Thymus (tissue), 11 donors: ENCODE measurements at regions not wholly inside any gene's neighbourhood (a gene's known extent, or its start where the extent isn't known, plus 50 kb on each side); places are given as distances from the start of the nearest gene placed in this dataset.

Source experiments
- DNase-seq, 9 donors: peaks; one replicate each; pipeline ENCODE4 v3.0.0-alpha.2; 2013; ENCODE audit warnings: low spot score in 9 of 9, low read depth in 6 of 9, missing footprints in 1 of 9
- H3K27ac ChIP-seq, 2 donors: one replicate each; pipeline ENCODE4 v1.5.1; 2013; ENCODE audit warnings: control low read depth in 1 of 2, low read depth in 1 of 2, low read length in 1 of 2, mild to moderate bottlenecking in 1 of 2, moderate library complexity in 1 of 2
- H3K27me3 ChIP-seq, 2 donors: one replicate each; pipeline ENCODE4 v1.5.1; 2013; ENCODE audit warnings: low read length in 1 of 2; ENCODE audit not compliant: control insufficient read depth in 2 of 2, insufficient read depth in 1 of 2
- H3K36me3 ChIP-seq, 2 donors: one replicate each; pipeline ENCODE4 v1.5.1; 2013; ENCODE audit warnings: low read length in 1 of 2, mild to moderate bottlenecking in 1 of 2, moderate library complexity in 1 of 2; ENCODE audit not compliant: control insufficient read depth in 2 of 2, insufficient read depth in 2 of 2
- H3K4me1 ChIP-seq, 2 donors: one replicate each; pipeline ENCODE4 v1.5.1; 2013; ENCODE audit warnings: low read length in 2 of 2; ENCODE audit not compliant: control insufficient read depth in 2 of 2, insufficient read depth in 2 of 2
- H3K4me3 ChIP-seq, 2 donors: one replicate each; pipeline ENCODE4 v1.5.1; 2013; ENCODE audit warnings: low read length in 2 of 2, control low read depth in 1 of 2, mild to moderate bottlenecking in 1 of 2
- H3K9me3 ChIP-seq, 2 donors: one replicate each; pipeline ENCODE4 v1.5.1; 2013; ENCODE audit warnings: low read length in 1 of 2, mild to moderate bottlenecking in 1 of 2; ENCODE audit not compliant: control insufficient read depth in 2 of 2, insufficient read depth in 1 of 2
- WGBS: extraction: QIAGEN DNeasy Blood & Tissue Kit; methylation state at CpG from one replicate; pipeline ENCODE4 v1.1.7; 2013; 5-methylcytosine and 5-hydroxymethylcytosine counted together
- donor health status: healthy.

GRCh38 chr6:4297348-4297747 lies 162.0 kb upstream of the ECI2 start:
- DNase-seq, result no peak

GRCh38 chr6:4296552-4296951 lies 161.2 kb upstream of the ECI2 start:
- Histone ChIP-seq H3K36me3 (no peaks in the 10 kb centered on the region), H3K9me3 (peaks cover 0 to 5% of the 10 kb centered on the region in 2 donors), H3K27me3 (no peaks in the 10 kb centered on the region), H3K4me3 (no peak overlapping the region), H3K27ac (no peak overlapping the region), H3K4me1 (no peaks in the 10 kb centered on the region)
- 91% methylated on average over 3 of the region's 3 CpGs for WGBS
- DNase-seq, result no peak

More at GRCh38 chr6:4297348-4297747, 162.0 kb upstream of the ECI2 start:
- H3K36me3 ChIP-seq, result no peaks in the 10 kb centered on the region
- WGBS, result 98% methylated on average over 7 of the region's 7 CpGs
- H3K27me3 ChIP-seq, result no peaks in the 10 kb centered on the region
- no peaks in the 10 kb centered on the region for H3K4me1 ChIP-seq
- peaks cover 0 to 5% of the 10 kb centered on the region in 2 donors for H3K9me3 ChIP-seq
- no peak overlapping the region for H3K27ac ChIP-seq
- no peak overlapping the region for H3K4me3 ChIP-seq

- Histone ChIP-seq H3K9me3 (peaks cover 0 to 5% of the 10 kb centered on the region in 2 donors), H3K4me3 (no peak overlapping the region), H3K27me3 (no peaks in the 10 kb centered on the region), H3K36me3 (no peaks in the 10 kb centered on the region), H3K4me1 (no peaks in the 10 kb centered on the region), H3K27ac (no peak overlapping the region)
- no peak for DNase-seq
- WGBS, result 78% methylated on average over 2 of the region's 2 CpGs
Measured at GRCh38 chr6:4295783-4296155, 160.4 kb upstream of the ECI2 start.

GRCh38 chr6:4295058-4295782 lies 159.8 kb upstream of the ECI2 start:
- H3K4me1 ChIP-seq, result no peaks in the 10 kb centered on the region
- H3K36me3 ChIP-seq, result no peaks in the 10 kb centered on the region
- 94% methylated on average over 10 of the region's 10 CpGs for WGBS
- no peak overlapping the region for H3K4me3 ChIP-seq
- peaks cover 0 to 5% of the 10 kb centered on the region in 2 donors for H3K9me3 ChIP-seq
- no peak for DNase-seq
- H3K27ac ChIP-seq, result no peak overlapping the region
- H3K27me3 ChIP-seq, result no peaks in the 10 kb centered on the region

- Histone ChIP-seq H3K27me3 (no peaks in the 10 kb centered on the region), H3K4me3 (no peak overlapping the region), H3K9me3 (peaks cover 0 to 5% of the 10 kb centered on the region in 2 donors), H3K4me1 (no peaks in the 10 kb centered on the region), H3K36me3 (no peaks in the 10 kb centered on the region), H3K27ac (no peak overlapping the region)
- DNase-seq, result no peak
- WGBS, result 95% methylated on average over 9 of the region's 9 CpGs
Measured at GRCh38 chr6:4294636-4295035, 159.3 kb upstream of the ECI2 start.

DNA sequence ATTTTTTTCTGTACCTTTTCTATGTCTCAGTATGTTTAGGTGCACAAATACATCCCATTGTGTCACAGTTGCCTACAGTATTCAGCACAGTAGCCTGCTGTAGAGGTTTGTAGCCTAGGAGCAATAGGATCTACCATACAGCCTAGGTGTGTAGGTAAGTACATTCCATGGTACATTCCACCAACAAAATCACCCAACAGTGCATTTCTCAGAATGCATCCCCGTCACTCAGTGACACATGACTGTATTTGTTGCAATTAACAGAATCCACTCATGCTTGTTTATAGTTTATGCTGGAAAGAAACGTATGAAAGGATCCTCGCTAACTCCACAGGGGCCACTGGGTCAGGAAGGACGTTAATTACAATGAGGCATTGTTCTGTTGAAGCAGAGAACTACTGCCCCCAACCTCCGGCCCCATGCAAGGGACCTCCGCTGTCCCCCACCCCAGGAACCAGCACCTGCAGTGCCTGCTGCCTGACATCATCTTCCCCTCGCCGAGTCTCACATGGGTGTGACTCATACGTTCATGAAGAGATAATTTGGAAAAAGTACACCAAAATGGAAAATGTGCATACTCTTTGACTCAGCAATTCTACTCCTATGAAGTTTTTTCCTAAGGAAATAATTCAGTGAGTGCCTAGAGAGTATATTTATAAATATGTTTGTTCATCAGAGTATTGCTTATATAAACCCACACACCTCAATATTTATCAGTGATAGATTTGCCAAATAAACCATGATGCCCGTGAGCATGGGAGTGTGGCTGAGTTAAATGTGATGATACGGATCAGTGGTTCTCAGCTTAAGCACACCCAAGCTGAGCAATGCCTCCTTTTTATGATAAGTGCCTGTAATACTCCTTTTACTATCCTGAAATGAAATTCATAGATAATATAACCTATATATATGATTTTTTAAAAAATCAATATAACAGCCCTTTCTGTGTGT lies 156.4 kb upstream of the ECI2 start:
- no peaks in the 10 kb centered on the region for H3K27me3 ChIP-seq
- no peak overlapping the region for H3K27ac ChIP-seq
- WGBS, result 91% methylated on average over 11 of the region's 11 CpGs
- DNase-seq, result no peak
- H3K4me3 ChIP-seq, result no peak overlapping the region
- H3K4me1 ChIP-seq, result no peaks in the 10 kb centered on the region
- H3K36me3 ChIP-seq, result no peaks in the 10 kb centered on the region
- H3K9me3 ChIP-seq, result no peaks in the 10 kb centered on the region

DNA sequence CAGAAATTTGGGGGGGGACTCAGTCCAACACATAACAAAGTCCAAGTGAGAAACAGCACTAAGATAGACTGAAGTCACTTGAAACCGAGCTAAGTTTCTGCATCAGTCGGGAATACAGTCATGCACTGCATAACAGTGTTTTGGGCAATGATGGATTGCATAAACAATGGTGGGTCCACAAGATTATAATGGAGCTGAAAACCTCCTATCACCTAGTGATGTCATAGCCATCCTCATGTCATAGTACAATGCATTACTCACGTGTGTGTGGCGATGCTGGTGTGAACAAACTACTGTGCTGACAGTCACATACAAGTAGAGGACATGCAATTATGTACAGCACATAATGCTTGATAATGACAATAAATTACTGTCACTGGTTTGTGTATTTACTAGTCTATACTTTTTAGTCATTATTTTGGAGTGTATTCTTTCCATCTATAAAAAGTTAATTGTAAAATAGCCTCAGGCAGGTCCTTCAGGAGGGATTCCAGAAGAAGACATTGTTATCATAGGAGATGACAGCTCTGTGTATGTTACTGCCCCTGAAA lies 154.5 kb upstream of the ECI2 start:
- no peaks in the 10 kb centered on the region for H3K9me3 ChIP-seq
- no peak overlapping the region for H3K27ac ChIP-seq
- DNase-seq, result no peak
- H3K27me3 ChIP-seq, result no peaks in the 10 kb centered on the region
- H3K4me3 ChIP-seq, result no peak overlapping the region
- H3K4me1 ChIP-seq, result no peaks in the 10 kb centered on the region
- 97% methylated on average over 4 of the region's 4 CpGs for WGBS
- no peaks in the 10 kb centered on the region for H3K36me3 ChIP-seq

DNA sequence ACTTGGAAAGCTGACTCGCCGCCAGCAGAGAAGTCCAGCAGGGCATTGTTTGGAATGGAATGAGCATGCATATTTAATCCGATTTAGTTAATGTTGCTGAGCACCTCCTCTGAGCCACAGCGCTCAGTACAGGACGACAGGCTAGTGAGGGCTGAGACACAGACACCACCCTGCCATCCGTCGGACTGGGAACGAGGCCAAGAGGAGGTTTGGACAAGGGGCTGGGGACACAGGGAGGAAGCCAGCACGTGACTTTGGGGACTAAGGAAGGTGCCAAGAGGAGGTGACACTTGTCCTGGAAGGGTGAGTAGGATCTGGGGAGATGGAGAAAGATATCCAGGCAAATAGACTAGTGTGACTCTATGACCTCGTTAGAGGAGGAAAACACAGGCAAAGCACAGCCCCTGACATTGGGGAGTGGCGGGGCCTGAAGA lies 152.5 kb upstream of the ECI2 start:
- no peaks in the 10 kb centered on the region for H3K9me3 ChIP-seq
- WGBS, result 88% methylated on average over 11 of the region's 11 CpGs
- no peak overlapping the region for H3K4me3 ChIP-seq
- H3K4me1 ChIP-seq, result no peaks in the 10 kb centered on the region
- H3K27ac ChIP-seq, result no peak overlapping the region
- peaks cover 0 to 2% of the 10 kb centered on the region in 2 donors for H3K27me3 ChIP-seq
- no peaks in the 10 kb centered on the region for H3K36me3 ChIP-seq
- no peak for DNase-seq

GRCh38 chr6:4287372-4287771 lies 152.0 kb upstream of the ECI2 start:
- WGBS, result 94% methylated on average over 7 of the region's 7 CpGs
- Histone ChIP-seq H3K4me1 (no peaks in the 10 kb centered on the region), H3K27me3 (peaks cover 0 to 2% of the 10 kb centered on the region in 2 donors), H3K36me3 (no peaks in the 10 kb centered on the region), H3K9me3 (no peaks in the 10 kb centered on the region), H3K4me3 (no peak overlapping the region), H3K27ac (no peak overlapping the region)
- DNase-seq, result no peak
